Colonic mucosa (tissue), 4 donors: ENCODE measurements at regions not wholly inside any gene's neighbourhood (a gene's known extent, or its start where the extent isn't known, plus 50 kb on each side); places are given as distances from the start of the nearest gene placed in this dataset.

Experiments
- DNase-seq: peaks from one replicate; pipeline ENCODE4 v3.0.0-alpha.2; 2020
- H3K27ac ChIP-seq: fragments of 200-600 bp; one replicate; pipeline ENCODE4 v1.8.0; 2021
- H3K27me3 ChIP-seq: fragments of 200-600 bp; one replicate; pipeline ENCODE4 v1.8.0; 2021
- H3K36me3 ChIP-seq: fragments of 200-600 bp; one replicate; pipeline ENCODE4 v1.8.0; 2021
- H3K4me1 ChIP-seq: fragments of 200-600 bp; one replicate; pipeline ENCODE4 v1.8.0; 2021; ENCODE audit warnings: mild to moderate bottlenecking
- H3K4me3 ChIP-seq: fragments of 200-600 bp; one replicate; pipeline ENCODE4 v1.8.0; 2021
- H3K9ac ChIP-seq, 2 donors: one replicate each; pipeline ENCODE4 v1.7.0; 2013; ENCODE audit warnings: control low read depth in 2 of 2, low read depth in 2 of 2, low read length in 2 of 2
- H3K9me3 ChIP-seq: fragments of 200-600 bp; one replicate; pipeline ENCODE4 v1.8.0; 2021
- intact Hi-C: fragments of 100-400 bp; cut with DNase I; formaldehyde crosslinking; loops from one replicate; pipeline ENCODE4 v1.14.1; 2022
- TF ChIP-seq, protein P1 (sequence below): fragments of 200-600 bp; IDR thresholded peaks from one replicate; pipeline ENCODE4 v1.8.0; 2022; ENCODE audit warnings: antibody characterized with exemption, mild to moderate bottlenecking
- donor health status: healthy.
- donor health status: DM: no; HTN: no; CAD: no.
- donor health status: DM: no; HTN: no; CAD: no.

DNA sequence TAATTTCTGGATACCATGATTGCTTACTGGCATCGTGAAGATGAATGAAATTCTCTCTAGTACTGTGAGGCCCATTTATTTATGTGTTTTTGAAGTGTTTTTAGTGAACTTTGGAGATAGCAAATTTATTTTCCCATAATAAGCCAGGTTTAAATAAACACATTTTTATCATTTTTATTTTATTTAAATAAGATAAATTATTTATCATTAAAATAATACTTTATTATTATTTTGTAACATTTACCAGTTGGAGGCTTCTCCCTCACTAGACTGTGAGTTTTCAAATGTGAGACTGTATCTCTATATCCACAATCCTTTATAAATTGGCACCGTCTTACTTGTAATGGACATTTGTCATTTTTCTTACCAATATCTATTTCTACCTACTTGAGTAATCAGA is 351.7 kb downstream of the METTL15 start:
- TF ChIP-seq, protein P1, sequence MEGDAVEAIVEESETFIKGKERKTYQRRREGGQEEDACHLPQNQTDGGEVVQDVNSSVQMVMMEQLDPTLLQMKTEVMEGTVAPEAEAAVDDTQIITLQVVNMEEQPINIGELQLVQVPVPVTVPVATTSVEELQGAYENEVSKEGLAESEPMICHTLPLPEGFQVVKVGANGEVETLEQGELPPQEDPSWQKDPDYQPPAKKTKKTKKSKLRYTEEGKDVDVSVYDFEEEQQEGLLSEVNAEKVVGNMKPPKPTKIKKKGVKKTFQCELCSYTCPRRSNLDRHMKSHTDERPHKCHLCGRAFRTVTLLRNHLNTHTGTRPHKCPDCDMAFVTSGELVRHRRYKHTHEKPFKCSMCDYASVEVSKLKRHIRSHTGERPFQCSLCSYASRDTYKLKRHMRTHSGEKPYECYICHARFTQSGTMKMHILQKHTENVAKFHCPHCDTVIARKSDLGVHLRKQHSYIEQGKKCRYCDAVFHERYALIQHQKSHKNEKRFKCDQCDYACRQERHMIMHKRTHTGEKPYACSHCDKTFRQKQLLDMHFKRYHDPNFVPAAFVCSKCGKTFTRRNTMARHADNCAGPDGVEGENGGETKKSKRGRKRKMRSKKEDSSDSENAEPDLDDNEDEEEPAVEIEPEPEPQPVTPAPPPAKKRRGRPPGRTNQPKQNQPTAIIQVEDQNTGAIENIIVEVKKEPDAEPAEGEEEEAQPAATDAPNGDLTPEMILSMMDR: no peak
- intact Hi-C loops: no loop called here
- H3K27ac ChIP-seq: no peak overlapping the region
- H3K9ac ChIP-seq: no peak overlapping the region
- no peaks in the 10 kb centered on the region for H3K4me1 ChIP-seq
- H3K9me3 ChIP-seq: no peaks in the 10 kb centered on the region
- no peaks in the 10 kb centered on the region for H3K36me3 ChIP-seq
- no peak overlapping the region for H3K4me3 ChIP-seq
- no peak for DNase-seq
- no peaks in the 10 kb centered on the region for H3K27me3 ChIP-seq

DNA sequence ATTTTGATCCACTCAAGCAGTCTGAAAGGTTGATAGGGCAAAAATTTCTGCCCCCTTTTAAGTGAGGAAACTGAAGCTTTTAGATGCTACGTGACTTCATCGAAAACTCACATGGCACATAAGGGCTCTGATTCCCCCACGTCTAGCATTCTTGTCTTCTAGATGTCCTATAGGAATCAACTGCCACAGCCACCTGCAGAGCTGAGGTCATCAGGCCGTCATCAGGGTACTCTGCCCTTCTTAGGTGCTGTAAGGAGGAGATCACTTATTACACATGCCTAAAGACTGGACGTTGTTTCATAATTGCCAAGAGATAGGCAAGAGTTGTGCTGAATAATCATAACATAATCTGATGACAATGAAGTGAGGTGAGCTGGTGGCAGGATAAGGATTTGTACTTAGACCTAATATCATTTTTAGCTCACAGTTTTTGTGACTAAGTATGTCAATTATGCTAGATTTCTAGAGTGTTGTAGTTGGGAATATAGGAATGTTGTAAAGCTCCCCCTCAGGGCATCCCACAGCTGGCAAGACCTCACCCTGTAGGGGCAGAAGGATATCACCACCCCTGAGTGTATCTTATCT is 349.4 kb downstream of the METTL15 start:
- TF ChIP-seq, protein P1: no peak
- DNase-seq: no peak
- H3K4me1 ChIP-seq: no peaks in the 10 kb centered on the region
- no peak overlapping the region for H3K27ac ChIP-seq
- no peaks in the 10 kb centered on the region for H3K27me3 ChIP-seq
- H3K9me3 ChIP-seq: no peaks in the 10 kb centered on the region
- H3K9ac ChIP-seq: no peak overlapping the region
- no peak overlapping the region for H3K4me3 ChIP-seq
- H3K36me3 ChIP-seq: no peaks in the 10 kb centered on the region
- intact Hi-C loops: no loop called here

DNA sequence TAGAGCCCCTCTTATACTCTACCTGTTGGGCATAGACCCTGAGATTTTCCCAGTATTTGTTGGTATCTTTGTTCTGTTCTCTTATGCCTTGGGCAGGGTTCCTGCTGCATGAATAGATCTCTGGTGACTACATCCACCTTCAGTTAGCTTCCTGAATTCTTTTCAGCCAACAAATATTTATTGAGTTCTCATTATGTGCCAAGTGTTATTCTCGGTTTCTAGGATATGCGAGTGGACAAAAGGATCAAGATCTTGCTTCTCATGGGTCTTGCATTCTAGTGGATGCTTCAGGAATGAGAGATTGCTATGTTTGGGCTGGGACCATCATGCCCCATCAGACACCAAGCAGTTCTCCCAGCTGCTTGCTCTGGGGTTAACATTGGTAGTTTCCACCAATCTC is 340.0 kb downstream of the METTL15 start:
- TF ChIP-seq, protein P1: no peak
- H3K36me3 ChIP-seq: no peaks in the 10 kb centered on the region
- H3K9me3 ChIP-seq: no peaks in the 10 kb centered on the region
- no peak overlapping the region for H3K4me3 ChIP-seq
- intact Hi-C loops: no loop called here
- no peak for DNase-seq
- no peaks in the 10 kb centered on the region for H3K27me3 ChIP-seq
- H3K9ac ChIP-seq: no peak overlapping the region
- H3K4me1 ChIP-seq: no peaks in the 10 kb centered on the region
- no peak overlapping the region for H3K27ac ChIP-seq

DNA sequence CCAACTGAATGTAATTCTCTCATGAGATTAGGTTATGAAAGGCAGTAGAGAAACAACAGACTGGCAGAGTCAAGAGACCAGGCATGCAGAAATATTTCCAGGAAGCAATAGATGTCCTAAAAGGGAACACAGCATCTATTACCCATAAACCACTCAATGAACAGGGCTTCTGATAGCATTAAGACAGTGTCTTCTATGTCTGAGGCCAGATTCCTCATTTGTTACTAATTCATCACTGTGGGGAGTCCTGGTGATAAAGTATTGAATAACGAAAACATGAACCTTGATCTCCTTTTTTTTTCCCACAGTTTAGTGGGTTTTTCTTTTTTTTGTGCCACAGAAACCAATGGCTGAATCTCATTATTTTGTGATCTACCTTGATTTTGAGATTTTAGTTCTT is 339.0 kb downstream of the METTL15 start:
- Histone ChIP-seq H3K9me3 (no peaks in the 10 kb centered on the region), H3K4me3 (no peak overlapping the region), H3K9ac (no peak overlapping the region), H3K27ac (no peak overlapping the region), H3K36me3 (no peaks in the 10 kb centered on the region), H3K4me1 (no peaks in the 10 kb centered on the region), H3K27me3 (no peaks in the 10 kb centered on the region)
- intact Hi-C loops: no loop called here
- DNase-seq: no peak
- TF ChIP-seq, protein P1: no peak

DNA sequence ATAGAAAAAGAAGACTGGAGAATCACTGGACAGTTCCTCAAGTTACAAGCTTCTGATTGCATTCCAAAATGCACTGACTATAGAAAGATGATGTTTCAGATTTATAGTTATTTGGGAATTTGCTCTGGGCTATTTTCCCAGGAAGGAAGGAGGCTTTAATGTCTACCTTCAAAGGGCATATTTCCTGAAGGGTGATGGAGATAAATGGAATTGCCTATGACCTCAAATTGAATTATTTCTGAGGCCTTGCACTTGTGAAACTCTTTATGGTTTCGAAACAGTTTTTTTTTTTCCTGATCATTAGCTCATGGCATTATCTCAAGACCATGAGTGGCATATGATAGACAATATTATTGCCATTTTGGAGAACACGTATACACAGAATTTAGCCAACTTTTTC is 333.9 kb downstream of the METTL15 start:
- Histone ChIP-seq H3K4me3 (no peak overlapping the region), H3K36me3 (no peaks in the 10 kb centered on the region), H3K27ac (no peak overlapping the region), H3K4me1 (no peaks in the 10 kb centered on the region), H3K27me3 (no peaks in the 10 kb centered on the region), H3K9me3 (no peaks in the 10 kb centered on the region), H3K9ac (no peak overlapping the region)
- no peak for DNase-seq
- TF ChIP-seq, protein P1: no peak
- intact Hi-C loops: no loop called here
